RPMI7951 (cell line): ENCODE measurements at regions not wholly inside any gene's neighbourhood (a gene's known extent, or its start where the extent isn't known, plus 50 kb on each side); places are given as distances from the start of the nearest gene placed in this dataset.
A peak's percentile ranks its signal among the peaks of the same experiment; 100 is the strongest.

Experiments
- DNase-seq: peaks from one replicate; pipeline ENCODE4 v3.0.0-alpha.2; 2012; ENCODE audit warnings: low read depth

DNA sequence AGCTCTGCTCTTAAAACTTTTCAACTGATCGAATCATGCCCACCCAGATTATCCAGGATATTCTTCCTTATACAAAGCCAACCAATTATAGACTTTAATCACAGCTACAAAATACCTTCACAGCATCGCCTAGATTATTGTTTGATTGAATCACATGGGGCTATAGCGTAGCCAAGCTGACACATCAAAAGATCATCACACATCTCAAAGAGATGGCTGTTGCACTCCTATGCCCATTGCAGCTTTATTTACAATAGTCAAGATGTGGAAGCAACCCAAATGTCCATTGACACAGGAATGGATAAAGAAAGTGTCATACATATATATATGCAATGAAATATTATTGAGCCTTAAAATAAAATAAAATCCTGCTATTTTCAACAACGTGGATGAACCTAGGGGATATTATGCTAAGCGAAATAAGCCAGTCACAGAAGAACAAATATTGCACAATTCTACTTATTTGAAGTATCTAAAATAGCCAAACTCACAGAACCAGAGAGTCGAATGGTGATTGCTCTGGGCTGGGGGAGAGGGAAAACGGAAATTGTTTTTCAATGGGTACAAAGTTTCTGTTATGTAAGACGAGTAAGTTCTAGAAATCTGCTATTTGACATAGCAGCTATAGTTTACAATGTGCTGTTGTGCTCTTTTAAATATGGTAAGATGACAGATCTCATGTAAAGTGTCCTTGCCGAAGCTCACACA, 60.9 kb upstream of the ERCC4 start:
- DNase-seq = no peak

DNA sequence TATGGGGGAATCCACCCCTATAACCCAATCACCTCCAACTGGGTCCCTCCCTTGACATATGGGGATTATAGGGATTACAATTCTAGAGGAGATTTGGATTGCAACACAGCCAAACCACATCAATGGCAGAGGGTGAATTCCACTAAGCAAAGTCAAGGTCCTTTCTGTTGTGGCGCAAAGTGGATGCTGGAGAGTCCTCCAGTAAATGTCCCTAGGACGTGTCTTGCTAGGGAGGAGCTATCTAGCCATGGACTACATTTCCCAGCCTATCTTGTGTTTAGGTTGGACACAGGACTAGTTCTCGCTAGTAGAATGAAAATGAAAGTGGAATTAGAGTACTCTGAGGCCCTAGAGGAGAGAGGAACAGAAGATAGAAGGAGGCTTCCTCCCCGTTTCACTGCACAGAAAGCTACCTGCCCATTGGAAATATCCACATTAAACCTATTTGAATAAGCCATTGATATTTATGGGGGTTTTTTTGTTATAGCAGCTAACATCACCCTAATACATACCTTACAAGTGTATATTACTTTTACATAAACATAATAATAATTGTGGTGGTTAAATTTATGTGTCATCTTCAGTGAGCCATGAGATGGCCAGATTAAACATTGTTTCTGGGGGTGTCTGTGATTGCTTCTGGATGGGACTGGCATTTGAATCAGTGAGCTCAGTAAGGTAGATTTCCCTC, 56.7 kb upstream of the ERCC4 start:
- DNase-seq = peak; percentile 52

- DNase-seq = no peak
Measured at GRCh38 chr16:13864689-13865088, 55.3 kb upstream of the ERCC4 start.

DNA sequence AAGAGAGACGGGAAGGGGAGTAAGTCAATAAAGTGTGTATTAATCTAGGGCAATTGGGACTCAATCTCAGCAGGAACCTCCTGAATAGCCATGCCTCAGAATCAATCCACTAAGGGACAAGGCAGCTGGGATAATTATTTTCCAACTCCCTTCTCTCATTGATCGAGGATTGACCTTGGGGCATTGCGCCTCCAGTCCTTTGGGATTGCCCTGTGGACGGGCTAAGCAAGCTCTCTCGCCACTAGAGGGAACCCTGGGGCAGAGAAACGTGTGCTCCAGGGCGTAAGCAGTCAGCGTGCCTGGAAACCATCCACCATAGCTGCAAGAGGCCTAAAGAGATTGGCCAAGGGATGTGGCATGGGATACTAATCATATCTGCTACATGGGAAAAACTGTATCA, 53.9 kb upstream of the ERCC4 start:
- DNase-seq = peak; percentile 68
